Muscle of arm (tissue), 1 donor: ENCODE measurements at regions not wholly inside any gene's neighbourhood (a gene's known extent, or its start where the extent isn't known, plus 50 kb on each side); places are given as distances from the start of the nearest gene placed in this dataset.

Experiments
- DNase-seq: peaks from one replicate; pipeline ENCODE4 v3.0.0-alpha.2; 2013

DNA sequence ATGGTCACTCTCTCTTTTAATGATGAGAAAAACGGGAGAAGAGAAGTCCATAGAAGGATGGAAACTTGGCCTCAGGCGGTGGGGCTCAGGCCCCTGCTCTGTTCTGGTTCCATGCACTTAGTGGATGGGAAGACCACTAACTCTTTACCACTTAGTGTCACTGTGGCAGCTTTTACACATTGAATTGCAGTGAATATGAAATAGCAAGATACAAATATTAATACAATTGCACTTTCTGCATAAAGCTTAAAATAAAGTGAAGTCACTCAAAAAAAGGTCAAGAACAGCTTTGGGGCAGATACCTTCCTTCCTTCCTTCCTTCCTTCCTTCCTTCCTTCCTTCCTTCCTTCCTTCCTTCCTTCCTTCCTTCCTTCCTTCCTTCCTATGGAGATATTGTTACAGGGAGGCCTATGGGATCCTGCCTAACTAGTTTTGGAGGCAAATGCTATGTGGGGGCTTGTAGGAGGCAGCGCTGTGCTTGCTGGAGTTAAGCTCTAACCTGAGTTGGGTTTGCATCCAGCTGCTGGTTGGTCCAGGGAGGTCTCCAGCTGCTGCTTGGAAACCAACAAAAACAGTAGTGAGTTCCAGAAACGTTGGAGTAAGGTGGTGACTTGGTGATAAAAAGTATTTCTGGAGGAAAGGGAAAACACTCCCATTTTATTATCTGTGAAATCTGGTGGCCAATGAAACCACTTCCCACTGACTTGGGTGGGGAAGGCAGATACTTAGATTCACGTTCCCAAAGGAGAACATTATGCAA, 62.3 kb upstream of the NKX2-2 start:
- no peak for DNase-seq

- no peak for DNase-seq
Measured at GRCh38 chr20:21575167-21575566, 61.3 kb upstream of the NKX2-2 start.

DNA sequence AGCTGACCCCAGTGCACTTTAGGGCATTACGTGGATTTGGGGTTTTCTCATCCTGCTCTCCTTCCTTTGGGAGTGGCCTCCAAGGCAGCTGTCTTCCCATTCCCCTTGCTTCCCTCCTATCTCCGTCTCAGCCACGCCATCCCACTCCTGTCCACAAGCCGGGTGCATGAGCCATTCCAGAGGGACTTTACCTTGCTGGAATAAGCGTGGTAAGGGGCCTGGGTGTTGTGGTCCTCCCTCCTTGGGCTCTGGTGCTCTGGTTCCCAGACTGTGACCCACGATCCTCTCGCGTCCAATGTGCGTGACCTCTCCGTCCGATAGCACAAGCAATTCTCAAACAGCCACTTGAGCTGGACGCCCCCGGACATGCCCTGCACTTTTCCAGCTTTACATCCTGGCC, 60.6 kb upstream of the NKX2-2 start:
- no peak for DNase-seq

DNA sequence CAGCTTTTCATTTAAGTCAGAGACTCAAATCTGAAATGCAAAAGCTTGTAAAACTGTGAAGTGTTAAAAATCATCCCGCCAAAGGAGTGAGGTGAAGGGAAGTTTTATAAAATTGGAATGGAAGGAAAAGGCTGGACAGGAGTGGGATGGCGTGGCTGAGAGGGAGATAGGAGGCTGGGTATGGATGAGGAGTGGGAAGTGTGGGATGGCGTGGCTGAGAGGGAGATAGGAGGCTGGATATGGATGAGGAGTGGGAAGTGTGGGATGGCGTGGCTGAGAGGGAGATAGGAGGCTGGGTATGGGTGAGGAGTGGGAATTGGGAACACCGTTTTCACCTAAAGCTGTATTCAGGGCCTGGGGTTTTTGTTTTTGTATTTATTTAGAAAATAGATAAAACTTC, 59.4 kb upstream of the NKX2-2 start:
- DNase-seq = no peak

DNA sequence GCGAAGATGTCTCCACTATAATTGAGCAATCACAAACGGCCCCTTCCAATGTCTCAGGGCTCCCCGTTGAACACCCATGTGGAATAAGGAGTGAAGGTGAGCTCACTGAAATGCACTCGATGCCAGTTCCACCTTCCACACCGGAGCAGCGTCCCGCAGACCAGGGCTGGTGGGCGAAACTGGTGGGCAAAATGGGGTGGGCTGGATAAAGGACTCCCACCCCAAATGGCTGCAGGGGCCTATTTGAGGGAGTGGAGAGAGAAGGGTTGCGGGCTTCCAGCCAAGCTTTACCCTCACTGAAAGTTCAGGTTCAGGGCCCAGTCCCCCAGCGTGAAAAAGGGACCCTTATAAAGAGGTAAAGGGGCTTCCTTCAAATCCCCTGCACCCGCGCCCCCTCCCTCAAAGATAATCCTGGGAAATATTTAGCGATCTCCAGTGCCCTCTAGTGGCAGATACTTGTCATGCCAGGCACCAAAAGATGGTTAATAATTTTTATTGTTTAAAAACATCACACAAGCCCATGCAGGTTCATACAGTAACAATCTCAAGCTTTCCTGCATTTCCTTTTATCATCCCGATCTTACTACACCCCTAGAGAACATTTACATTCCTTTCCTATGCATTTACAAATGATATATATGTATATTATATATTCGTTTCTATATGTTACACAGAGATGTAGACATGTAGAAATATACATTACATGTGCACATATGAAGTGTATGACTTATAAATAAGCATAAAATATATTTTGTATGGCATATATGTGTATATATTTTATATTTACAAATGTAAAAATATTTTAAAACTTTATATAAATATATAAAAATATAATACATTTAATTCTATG, 58.2 kb upstream of the NKX2-2 start:
- DNase-seq = peak; percentile 4

- DNase-seq = no peak
Measured at GRCh38 chr20:21570285-21570992, 56.6 kb upstream of the NKX2-2 start.

DNA sequence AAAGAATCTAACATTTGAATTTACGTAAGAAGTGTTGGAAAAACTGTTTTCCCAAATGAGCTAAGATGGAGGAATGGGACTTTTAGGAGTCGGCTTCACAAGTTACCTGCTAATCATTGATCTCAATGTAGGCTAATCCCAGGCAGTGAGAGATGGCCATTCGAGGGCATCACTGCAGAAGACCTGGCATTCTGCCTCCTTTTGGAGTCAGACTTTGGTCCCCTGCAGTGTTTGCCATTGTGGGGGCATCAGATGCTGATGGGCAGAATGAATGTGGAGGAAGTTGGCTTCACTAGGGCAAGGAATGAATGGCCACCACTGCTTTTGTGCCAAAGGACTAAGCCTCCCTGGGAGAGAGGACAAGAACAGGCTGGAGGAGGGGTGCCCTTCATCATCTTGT, 55.7 kb upstream of the NKX2-2 start:
- no peak for DNase-seq

DNA sequence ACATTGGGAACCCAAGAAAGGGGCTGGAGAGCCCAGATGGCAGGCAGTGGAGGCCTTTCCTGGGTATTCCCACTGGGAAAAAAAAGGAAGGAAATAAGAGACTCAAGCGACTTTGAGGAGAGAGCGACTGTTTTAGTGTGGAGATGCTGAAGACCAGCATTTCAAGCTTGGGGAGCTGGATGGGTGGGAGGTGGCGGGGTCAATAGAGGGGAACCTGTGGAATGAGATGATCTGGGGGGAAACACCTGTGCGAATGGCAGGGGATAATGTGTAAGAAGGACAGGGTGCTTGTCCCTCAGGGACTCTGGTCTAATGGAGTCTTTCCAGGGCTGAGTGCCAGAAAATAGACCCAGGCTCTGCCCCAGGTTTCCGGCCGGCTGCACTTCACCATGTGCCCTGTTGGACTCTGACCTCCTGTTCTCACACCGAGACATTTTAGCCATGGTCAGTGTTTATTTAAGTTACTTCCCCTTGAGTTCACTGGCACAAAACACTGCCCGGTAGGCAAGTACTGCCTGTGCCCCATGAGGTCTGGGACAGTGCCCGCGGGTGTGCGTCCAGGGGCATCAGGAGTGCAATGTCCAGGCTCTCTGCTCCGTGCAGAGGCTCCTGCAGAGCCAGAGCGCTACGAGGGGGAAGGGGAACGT, 50.4 kb upstream of the NKX2-2 start:
- no peak for DNase-seq
